PC-3 (cell line): ENCODE measurements at regions not wholly inside any gene's neighbourhood (a gene's known extent, or its start where the extent isn't known, plus 50 kb on each side); places are given as distances from the start of the nearest gene placed in this dataset.

Experiments
- CTCF ChIP-seq: fragments of 300-600 bp; sonication (generic); conservative IDR thresholded peaks from 2 replicates; pipeline ENCODE4 v1.5.1; 2017; ENCODE audit warnings: antibody characterized with exemption, low read depth, mild to moderate bottlenecking, low read length
- EZH2 ChIP-seq: fragments of 300-600 bp; sonication (generic); IDR thresholded peaks from one replicate; pipeline ENCODE4 v1.6.1; 2017; ENCODE audit warnings: antibody characterized with exemption, mild to moderate bottlenecking, low read length; ENCODE audit not compliant: unreplicated experiment
- EZH2phosphoT487 ChIP-seq: fragments of 300-600 bp; sonication (generic); IDR thresholded peaks from 2 replicates; pipeline ENCODE4 v1.6.1; 2018; ENCODE audit warnings: mild to moderate bottlenecking, antibody characterized with exemption, low read length, borderline replicate concordance

GRCh38 chr4:10983885-10984640 is 299.5 kb upstream of the CLNK start:
- TF ChIP-seq CTCF (no peak), EZH2 (no peak), EZH2phosphoT487 (no peak)
